Neural cell (in vitro differentiated cells): ENCODE measurements at regions not wholly inside any gene's neighbourhood (a gene's known extent, or its start where the extent isn't known, plus 50 kb on each side); places are given as distances from the start of the nearest gene placed in this dataset.

Experiments
- H2AFZ ChIP-seq: fragments of 200-600, 300-800 bp; sonication (generic), shearing (Covaris generic); 2 replicates; pipeline ENCODE4 v1.6.0; 2014; ENCODE audit warnings: low read depth, mild to moderate bottlenecking, antibody characterized with exemption, low read length, moderate library complexity
- H3F3A ChIP-seq: fragments of 200-600 bp; shearing (Covaris generic); 2 replicates; pipeline ENCODE4 v1.6.1; 2016; ENCODE audit warnings: mild to moderate bottlenecking, moderate library complexity, mixed read lengths, antibody characterized with exemption, low read length; ENCODE audit not compliant: insufficient read depth, poor library complexity, severe bottlenecking
- H3K27ac ChIP-seq: fragments of 200-600, 300-800 bp; sonication (generic), shearing (Covaris generic); 2 replicates; pipeline ENCODE4 v1.5.1; 2014; ENCODE audit warnings: mild to moderate bottlenecking, low read length, moderate library complexity
- H3K27me3 ChIP-seq: fragments of 300-800, 200-600 bp; sonication (generic), shearing (Covaris generic); 2 replicates; pipeline ENCODE4 v1.6.0; 2014; ENCODE audit warnings: mild to moderate bottlenecking, low read depth, low read length, moderate library complexity; ENCODE audit not compliant: insufficient read depth
- H3K36me3 ChIP-seq: fragments of 300-800, 200-600 bp; sonication (generic), shearing (Covaris generic); 2 replicates; pipeline ENCODE4 v1.5.1; 2014; ENCODE audit warnings: mild to moderate bottlenecking, antibody characterized with exemption, low read length, moderate library complexity; ENCODE audit not compliant: insufficient read depth
- H3K4me2 ChIP-seq: fragments of 300-800, 200-600 bp; sonication (generic), shearing (Covaris generic); 2 replicates; pipeline ENCODE4 v1.6.0; 2014; ENCODE audit warnings: mild to moderate bottlenecking, low read length
- H3K4me3 ChIP-seq: fragments of 300-800, 200-600 bp; sonication (generic), shearing (Covaris generic); 2 replicates; pipeline ENCODE4 v1.5.1; 2014; ENCODE audit warnings: mild to moderate bottlenecking, low read length, moderate library complexity
- H3K79me2 ChIP-seq: fragments of 200-600 bp; shearing (Covaris generic); replicated peaks from 2 replicates; pipeline ENCODE4 v1.6.0; 2014; ENCODE audit warnings: mild to moderate bottlenecking, low read length, moderate library complexity; ENCODE audit not compliant: insufficient read depth
- H3K9ac ChIP-seq: fragments of 300-800, 200-600 bp; sonication (generic), shearing (Covaris generic); 2 replicates; pipeline ENCODE4 v1.6.1; 2016; ENCODE audit warnings: mild to moderate bottlenecking, low read length, mixed read lengths
- H3K9me2 ChIP-seq: fragments of 200-600 bp; shearing (Covaris generic); 2 replicates; pipeline ENCODE4 v1.6.1; 2016; ENCODE audit warnings: mild to moderate bottlenecking, low read length, mixed read lengths; ENCODE audit not compliant: insufficient read depth
- H3K9me3 ChIP-seq: fragments of 200-600, 300-800 bp; sonication (generic), shearing (Covaris generic); 2 replicates; pipeline ENCODE4 v1.6.1; 2016; ENCODE audit warnings: mild to moderate bottlenecking, mixed run types, low read length, moderate library complexity, mixed read lengths
- H4K20me1 ChIP-seq: fragments of 200-600 bp; shearing (Covaris generic); 2 replicates; pipeline ENCODE4 v1.6.1; 2016; ENCODE audit warnings: mild to moderate bottlenecking, mixed run types; ENCODE audit not compliant: insufficient read depth
- CTCF ChIP-seq: fragments of 450-650 bp; IDR thresholded peaks from 2 replicates; pipeline ENCODE4 v1.5.1; 2014; ENCODE audit warnings: antibody characterized with exemption, mild to moderate bottlenecking, moderate library complexity; ENCODE audit not compliant: poor library complexity, severe bottlenecking
- EP300 ChIP-seq: fragments of 450-650 bp; conservative IDR thresholded peaks from 2 replicates; pipeline ENCODE4 v1.6.1; 2014; ENCODE audit warnings: antibody characterized with exemption, mild to moderate bottlenecking, moderate library complexity; ENCODE audit not compliant: poor library complexity, severe bottlenecking
- EZH2 ChIP-seq: fragments of 200-600, 300-800 bp; shearing (Covaris generic), sonication (generic); IDR thresholded peaks from 2 replicates; pipeline ENCODE4 v1.6.1; 2014; ENCODE audit warnings: antibody characterized with exemption, low read length, borderline replicate concordance, mild to moderate bottlenecking; ENCODE audit not compliant: insufficient read depth, poor library complexity, severe bottlenecking
- MXI1 ChIP-seq: fragments of 450-650 bp; conservative IDR thresholded peaks from 2 replicates; pipeline ENCODE4 v1.6.1; 2014; ENCODE audit warnings: antibody characterized with exemption, mild to moderate bottlenecking; ENCODE audit not compliant: poor library complexity, severe bottlenecking
- POLR2AphosphoS5 ChIP-seq: IDR thresholded peaks from 2 replicates; pipeline ENCODE4 v1.6.1; 2012
- RAD21 ChIP-seq: fragments of 450-650 bp; conservative IDR thresholded peaks from 2 replicates; pipeline ENCODE4 v1.6.1; 2014; ENCODE audit warnings: antibody characterized with exemption, mild to moderate bottlenecking, moderate library complexity
- REST ChIP-seq: IDR thresholded peaks from 2 replicates; pipeline ENCODE4 v1.6.1; 2012; ENCODE audit warnings: borderline replicate concordance
- SMC3 ChIP-seq: fragments of 450-650 bp; conservative IDR thresholded peaks from 2 replicates; pipeline ENCODE4 v1.6.1; 2014; ENCODE audit warnings: antibody characterized with exemption, mild to moderate bottlenecking, moderate library complexity; ENCODE audit not compliant: poor library complexity
- TAF1 ChIP-seq: IDR thresholded peaks from 2 replicates; pipeline ENCODE4 v1.6.1; 2012; ENCODE audit warnings: low read depth

- Histone ChIP-seq H2AFZ (no peak overlapping the region), H3K4me2 (no peak overlapping the region), H3K9ac (no peak overlapping the region), H4K20me1 (no peaks in the 10 kb centered on the region), H3K4me3 (no peak overlapping the region), H3K27ac (peak overlapping the region; percentile 29), H3K9me3 (no peaks in the 10 kb centered on the region), H3K27me3 (no peaks in the 10 kb centered on the region), H3K9me2 (no peaks in the 10 kb centered on the region), H3K36me3 (no peaks in the 10 kb centered on the region), H3F3A (no peaks in the 10 kb centered on the region), H3K79me2 (no peaks in the 10 kb centered on the region)
- TF ChIP-seq EP300 (no peak), TAF1 (no peak), MXI1 (no peak), CTCF (no peak)
Measured at GRCh38 chr6:48584846-48585245, 473.8 kb upstream of the PTCHD4 start.

GRCh38 chr6:48570656-48571055, 459.7 kb upstream of the PTCHD4 start:
- Histone ChIP-seq H3K27me3 (no peaks in the 10 kb centered on the region), H3K9me3 (no peaks in the 10 kb centered on the region), H4K20me1 (no peaks in the 10 kb centered on the region), H3K9me2 (no peaks in the 10 kb centered on the region), H3K79me2 (no peaks in the 10 kb centered on the region), H3K9ac (no peak overlapping the region), H3K36me3 (no peaks in the 10 kb centered on the region), H2AFZ (no peak overlapping the region), H3F3A (no peaks in the 10 kb centered on the region), H3K27ac (no peak overlapping the region), H3K4me2 (no peak overlapping the region), H3K4me3 (no peak overlapping the region)
- TF ChIP-seq CTCF = no peak
- TF ChIP-seq POLR2AphosphoS5 = no peak
- TF ChIP-seq EP300 = no peak
- no peak for TF ChIP-seq TAF1
- TF ChIP-seq SMC3 = no peak
- no peak for TF ChIP-seq REST
- TF ChIP-seq EZH2 = no peak
- no peak for TF ChIP-seq RAD21
- no peak for TF ChIP-seq MXI1
